BLaER1 (cell line): ENCODE measurements at regions not wholly inside any gene's neighbourhood (a gene's known extent, or its start where the extent isn't known, plus 50 kb on each side); places are given as distances from the start of the nearest gene placed in this dataset.

Experiments
- H3K27ac ChIP-seq: shearing (Covaris generic); formaldehyde crosslinking; 2 replicates; pipeline ENCODE4 v1.8.1; 2022
- H3K27me3 ChIP-seq: shearing (Covaris generic); formaldehyde crosslinking; 2 replicates; pipeline ENCODE4 v1.8.1; 2022
- H3K36me3 ChIP-seq: shearing (Covaris generic); formaldehyde crosslinking; 2 replicates; pipeline ENCODE4 v1.8.1; 2022
- H3K4me1 ChIP-seq: shearing (Covaris generic); formaldehyde crosslinking; 2 replicates; pipeline ENCODE4 v1.8.1; 2022
- H3K4me2 ChIP-seq: shearing (Covaris generic); formaldehyde crosslinking; 2 replicates; pipeline ENCODE4 v1.8.1; 2022
- H3K4me3 ChIP-seq: shearing (Covaris generic); formaldehyde crosslinking; 2 replicates; pipeline ENCODE4 v1.8.1; 2022
- H3K9ac ChIP-seq: shearing (Covaris generic); formaldehyde crosslinking; 2 replicates; pipeline ENCODE4 v1.8.1; 2022
- H3K9me3 ChIP-seq: shearing (Covaris generic); formaldehyde crosslinking; 2 replicates; pipeline ENCODE4 v1.8.1; 2022
- H4K20me1 ChIP-seq: shearing (Covaris generic); formaldehyde crosslinking; 2 replicates; pipeline ENCODE4 v1.8.1; 2022
- Cebpa-rat ChIP-seq: shearing (Covaris generic); IDR thresholded peaks from 2 replicates; pipeline ENCODE4 v1.8.1; 2022

GRCh38 chr2:8402222-8402621 lies 279.6 kb upstream of the ID2 start:
- no peaks in the 10 kb centered on the region for H3K9me3 ChIP-seq
- no peak for TF ChIP-seq Cebpa-rat
- no peaks in the 10 kb centered on the region for H3K27me3 ChIP-seq
- no peaks in the 10 kb centered on the region for H4K20me1 ChIP-seq
- H3K4me3 ChIP-seq = no peak overlapping the region
- no peak overlapping the region for H3K9ac ChIP-seq
- H3K4me2 ChIP-seq = no peak overlapping the region
- H3K36me3 ChIP-seq = no peaks in the 10 kb centered on the region
- no peak overlapping the region for H3K27ac ChIP-seq
- 0 out of 2 replicates have a peak, but pooled peaks cover 6% of the 10 kb centered on the region for H3K4me1 ChIP-seq

GRCh38 chr2:8403876-8404275 lies 278.0 kb upstream of the ID2 start:
- H3K4me3 ChIP-seq = no peak overlapping the region
- no peak overlapping the region for H3K9ac ChIP-seq
- no peak overlapping the region for H3K4me2 ChIP-seq
- H3K4me1 ChIP-seq = 0 out of 2 replicates have a peak, but pooled peaks cover 6% of the 10 kb centered on the region
- no peaks in the 10 kb centered on the region for H3K9me3 ChIP-seq
- H3K36me3 ChIP-seq = no peaks in the 10 kb centered on the region
- H3K27ac ChIP-seq = no peak overlapping the region
- no peaks in the 10 kb centered on the region for H3K27me3 ChIP-seq
- TF ChIP-seq Cebpa-rat = no peak
- no peaks in the 10 kb centered on the region for H4K20me1 ChIP-seq

GRCh38 chr2:8405334-8405733 lies 276.5 kb upstream of the ID2 start:
- no peaks in the 10 kb centered on the region for H4K20me1 ChIP-seq
- no peak for TF ChIP-seq Cebpa-rat

GRCh38 chr2:8406271-8406670 lies 275.6 kb upstream of the ID2 start:
- Histone ChIP-seq H3K36me3 (no peaks in the 10 kb centered on the region), H3K27ac (no peak overlapping the region), H3K4me2 (no peak overlapping the region), H4K20me1 (no peaks in the 10 kb centered on the region), H3K27me3 (no peaks in the 10 kb centered on the region), H3K4me1 (0 out of 2 replicates have a peak, but pooled peaks cover 6% of the 10 kb centered on the region), H3K9me3 (no peaks in the 10 kb centered on the region), H3K4me3 (no peak overlapping the region), H3K9ac (no peak overlapping the region)
- no peak for TF ChIP-seq Cebpa-rat

More at GRCh38 chr2:8405334-8405733, 276.5 kb upstream of the ID2 start:
- Histone ChIP-seq H3K27me3 (no peaks in the 10 kb centered on the region), H3K9me3 (no peaks in the 10 kb centered on the region), H3K4me1 (0 out of 2 replicates have a peak, but pooled peaks cover 6% of the 10 kb centered on the region), H3K4me3 (no peak overlapping the region), H3K4me2 (no peak overlapping the region), H3K9ac (no peak overlapping the region), H3K36me3 (no peaks in the 10 kb centered on the region), H3K27ac (no peak overlapping the region)

- H3K4me3 ChIP-seq = no peak overlapping the region
- no peaks in the 10 kb centered on the region for H3K36me3 ChIP-seq
- H3K9ac ChIP-seq = no peak overlapping the region
- H4K20me1 ChIP-seq = no peaks in the 10 kb centered on the region
- 0 out of 2 replicates have a peak, but pooled peaks cover 6% of the 10 kb centered on the region for H3K4me1 ChIP-seq
- no peaks in the 10 kb centered on the region for H3K9me3 ChIP-seq
- no peak overlapping the region for H3K4me2 ChIP-seq
- no peak for TF ChIP-seq Cebpa-rat
- no peaks in the 10 kb centered on the region for H3K27me3 ChIP-seq
- no peak overlapping the region for H3K27ac ChIP-seq
Measured at GRCh38 chr2:8407332-8407731, 274.5 kb upstream of the ID2 start.

- Histone ChIP-seq H3K9ac (no peak overlapping the region), H3K4me2 (no peak overlapping the region), H3K27ac (no peak overlapping the region), H3K36me3 (no peaks in the 10 kb centered on the region), H3K27me3 (no peaks in the 10 kb centered on the region), H3K4me3 (no peak overlapping the region), H3K9me3 (no peaks in the 10 kb centered on the region), H4K20me1 (no peaks in the 10 kb centered on the region), H3K4me1 (no peaks in the 10 kb centered on the region)
- TF ChIP-seq Cebpa-rat = no peak
Measured at GRCh38 chr2:8408560-8409460, 273.0 kb upstream of the ID2 start.

GRCh38 chr2:8409461-8410260 lies 272.2 kb upstream of the ID2 start:
- H3K9ac ChIP-seq = no peak overlapping the region
- H3K27ac ChIP-seq = no peak overlapping the region
- no peaks in the 10 kb centered on the region for H4K20me1 ChIP-seq
- H3K27me3 ChIP-seq = no peaks in the 10 kb centered on the region
- no peak overlapping the region for H3K4me3 ChIP-seq
- no peaks in the 10 kb centered on the region for H3K9me3 ChIP-seq
- H3K4me2 ChIP-seq = no peak overlapping the region
- no peak for TF ChIP-seq Cebpa-rat
- H3K4me1 ChIP-seq = no peaks in the 10 kb centered on the region
- H3K36me3 ChIP-seq = no peaks in the 10 kb centered on the region

GRCh38 chr2:8412082-8412481 lies 269.8 kb upstream of the ID2 start:
- H3K4me3 ChIP-seq = no peak overlapping the region
- H3K27me3 ChIP-seq = no peaks in the 10 kb centered on the region
- H3K4me1 ChIP-seq = no peaks in the 10 kb centered on the region
- no peaks in the 10 kb centered on the region for H4K20me1 ChIP-seq
- H3K9me3 ChIP-seq = no peaks in the 10 kb centered on the region
- no peak overlapping the region for H3K9ac ChIP-seq
- H3K36me3 ChIP-seq = no peaks in the 10 kb centered on the region
- H3K4me2 ChIP-seq = no peak overlapping the region
- TF ChIP-seq Cebpa-rat = no peak
- no peak overlapping the region for H3K27ac ChIP-seq

GRCh38 chr2:8412586-8412985 lies 269.3 kb upstream of the ID2 start:
- H3K27me3 ChIP-seq = no peaks in the 10 kb centered on the region
- H3K9me3 ChIP-seq = no peaks in the 10 kb centered on the region
- H3K4me3 ChIP-seq = no peak overlapping the region
- H3K4me2 ChIP-seq = no peak overlapping the region
- no peak for TF ChIP-seq Cebpa-rat
- no peak overlapping the region for H3K27ac ChIP-seq
- no peaks in the 10 kb centered on the region for H3K4me1 ChIP-seq
- no peak overlapping the region for H3K9ac ChIP-seq
- H3K36me3 ChIP-seq = no peaks in the 10 kb centered on the region
- no peaks in the 10 kb centered on the region for H4K20me1 ChIP-seq
